GM18858 (cell line): ENCODE measurements at regions not wholly inside any gene's neighbourhood (a gene's known extent, or its start where the extent isn't known, plus 50 kb on each side); places are given as distances from the start of the nearest gene placed in this dataset.

Source experiments
- ATAC-seq: cut with Tn5 transposase; IDR thresholded peaks from one replicate; pipeline ENCODE4 v1.9.1; 2021; ENCODE audit not compliant: unreplicated experiment

DNA sequence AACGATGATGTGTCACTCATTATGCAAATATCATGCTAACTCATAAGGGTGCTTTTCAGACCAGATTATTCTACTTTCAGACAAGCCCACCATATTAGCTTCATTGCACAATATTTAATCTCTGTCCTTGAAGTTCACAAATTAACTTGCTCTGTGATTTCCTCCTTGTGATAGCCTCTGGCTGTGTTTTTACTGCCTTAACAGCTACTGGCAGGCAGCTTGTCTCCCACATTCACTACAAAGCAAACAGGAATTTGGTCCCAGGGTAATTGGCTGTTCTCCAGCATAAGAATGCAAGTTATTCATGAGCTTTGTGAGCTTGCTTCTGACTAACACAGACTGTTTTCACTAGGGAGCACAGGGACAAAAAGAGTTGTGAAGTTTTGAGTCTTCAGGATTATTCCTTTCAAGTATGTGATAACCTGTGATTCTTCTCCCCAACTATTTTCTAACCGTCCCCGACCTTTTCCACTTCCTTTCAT, 87.9 kb upstream of the HMCN1 start:
- ATAC-seq = no peak

DNA sequence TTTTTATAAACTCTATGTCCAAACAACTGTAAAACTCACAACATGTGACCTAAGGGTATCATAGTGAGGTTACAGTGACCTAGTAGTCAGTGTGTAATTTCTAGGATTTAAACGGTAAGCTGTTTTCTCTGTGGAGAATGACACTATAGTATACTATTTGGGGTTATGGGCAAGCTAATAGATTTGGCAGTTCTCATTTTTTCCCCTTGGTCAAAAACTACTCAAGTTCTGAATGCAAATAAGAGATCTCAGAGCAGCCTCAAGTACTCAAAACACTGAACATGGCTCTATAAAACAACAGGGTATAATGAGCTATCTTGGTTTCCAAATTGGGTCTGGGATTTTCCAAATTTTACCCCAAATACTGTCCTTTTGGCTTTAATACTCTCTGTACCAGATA, 88.5 kb upstream of the HMCN1 start:
- no peak for ATAC-seq

- ATAC-seq = no peak
Measured at GRCh38 chr1:185645162-185645640, 89.0 kb upstream of the HMCN1 start.

GRCh38 chr1:185644531-185644930, 89.7 kb upstream of the HMCN1 start:
- ATAC-seq = no peak

DNA sequence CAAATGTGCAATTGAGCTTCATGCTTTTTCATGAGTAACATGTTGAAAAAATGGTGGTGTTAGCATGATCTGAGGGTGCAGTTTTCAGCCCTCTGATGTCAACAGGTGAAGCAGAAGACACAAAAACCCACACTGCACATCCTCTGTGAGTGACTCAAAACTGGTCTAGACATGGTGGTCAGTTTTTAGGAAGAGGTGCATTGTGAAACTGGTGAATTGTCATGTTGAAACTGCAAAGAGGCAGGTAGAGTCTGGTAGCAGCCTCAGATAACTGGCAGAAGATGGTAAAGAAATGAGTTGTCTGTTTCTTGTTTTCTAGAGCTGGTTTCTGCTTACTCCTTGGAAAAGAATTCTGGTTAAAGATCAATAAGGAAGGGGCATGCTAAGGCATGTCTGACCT, 97.3 kb upstream of the HMCN1 start:
- ATAC-seq = peak; percentile 99

DNA sequence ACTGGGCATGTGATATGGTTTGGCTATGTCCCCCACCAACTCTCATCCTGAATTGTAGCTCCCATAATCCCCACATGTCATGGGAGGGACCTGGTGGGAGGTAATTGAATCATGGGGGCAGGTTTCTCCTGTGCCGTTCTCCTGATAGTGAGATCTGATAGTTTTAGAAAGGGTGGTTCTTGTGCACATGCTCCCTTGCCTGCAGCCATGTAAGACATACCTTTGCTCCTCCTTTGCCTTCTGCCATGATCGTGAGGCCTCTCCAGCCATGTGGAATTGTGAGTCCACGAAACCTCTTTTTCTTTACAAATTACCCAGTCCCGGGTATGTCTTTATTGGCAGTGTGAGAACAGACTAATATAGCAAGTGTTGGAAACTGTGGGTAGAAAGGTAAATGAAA, 99.5 kb upstream of the HMCN1 start:
- ATAC-seq = no peak

DNA sequence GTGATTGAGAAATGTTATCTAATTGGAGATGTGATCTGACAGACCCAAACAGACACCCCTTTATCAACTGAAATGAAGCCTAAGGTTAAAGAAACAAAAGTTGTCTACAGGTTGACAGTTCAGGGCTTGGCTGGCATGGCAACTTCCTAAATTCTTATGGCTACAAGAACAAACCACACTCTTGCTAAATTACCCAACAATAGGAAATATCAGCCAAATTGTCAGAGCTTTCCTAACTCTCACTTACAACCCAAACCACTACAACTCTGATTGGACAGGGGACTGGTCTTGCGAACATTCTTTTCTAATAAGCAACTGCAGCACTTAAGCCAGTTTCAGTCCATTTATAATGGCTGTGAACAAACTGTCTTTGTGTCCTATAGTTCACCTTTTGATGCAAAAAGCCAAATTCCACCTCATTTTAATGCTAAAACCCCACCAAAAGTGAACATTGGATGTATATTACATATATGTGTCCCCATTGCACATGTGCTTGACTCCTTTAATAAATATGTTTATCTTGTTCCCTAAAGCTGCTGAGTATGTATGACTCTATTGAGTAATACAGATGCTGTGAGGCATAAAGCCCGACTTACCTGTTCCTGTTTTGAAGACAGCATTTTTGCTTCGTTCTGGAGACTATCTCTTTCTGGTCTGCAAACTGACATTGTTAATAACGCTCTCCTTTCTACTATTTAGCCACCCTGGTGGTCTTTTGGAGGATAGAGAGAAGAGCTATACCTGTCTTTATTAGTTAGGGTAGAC, 101.3 kb upstream of the HMCN1 start:
- no peak for ATAC-seq

DNA sequence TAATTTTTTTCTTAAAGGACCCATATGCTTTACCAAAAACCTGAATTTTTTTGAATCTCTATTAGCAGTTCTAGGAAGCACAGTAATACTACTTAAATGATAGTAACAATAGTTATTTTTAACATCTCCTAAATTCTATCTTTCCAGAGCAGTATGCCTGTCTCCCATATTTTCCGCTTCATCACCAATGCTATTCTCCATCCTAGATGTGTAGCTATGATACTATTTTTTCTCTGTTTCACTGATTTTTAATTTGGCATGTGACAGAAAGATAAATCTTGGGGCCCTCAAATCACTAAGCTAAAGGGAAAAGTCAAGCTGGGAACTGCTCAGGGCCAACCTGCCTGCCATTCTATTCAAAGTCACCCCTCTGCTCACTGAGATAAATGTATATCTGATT, 102.3 kb upstream of the HMCN1 start:
- ATAC-seq = no peak

GRCh38 chr1:185627761-185628501, 106.3 kb upstream of the HMCN1 start:
- ATAC-seq = no peak

DNA sequence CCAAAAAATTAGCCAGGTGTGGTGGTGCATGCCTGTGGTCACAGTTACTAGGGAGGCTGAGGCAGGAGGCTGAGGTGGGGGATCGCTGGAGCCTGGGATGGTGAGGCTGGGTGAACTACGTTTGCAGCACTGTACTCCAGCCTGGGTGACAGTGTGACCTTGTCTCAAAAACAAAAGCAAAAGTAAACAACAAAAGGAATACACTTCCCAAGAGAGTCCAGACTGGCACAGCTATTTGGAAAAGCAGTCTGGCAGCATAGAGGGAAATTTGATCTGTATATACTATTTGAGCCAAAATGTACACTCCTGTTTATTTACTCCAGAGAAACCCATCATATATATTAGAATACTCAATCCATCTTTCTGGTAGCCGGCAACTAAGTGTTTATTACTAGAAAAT, 107.0 kb upstream of the HMCN1 start:
- ATAC-seq = no peak

- no peak for ATAC-seq
Measured at GRCh38 chr1:185626344-185626743, 107.8 kb upstream of the HMCN1 start.

DNA sequence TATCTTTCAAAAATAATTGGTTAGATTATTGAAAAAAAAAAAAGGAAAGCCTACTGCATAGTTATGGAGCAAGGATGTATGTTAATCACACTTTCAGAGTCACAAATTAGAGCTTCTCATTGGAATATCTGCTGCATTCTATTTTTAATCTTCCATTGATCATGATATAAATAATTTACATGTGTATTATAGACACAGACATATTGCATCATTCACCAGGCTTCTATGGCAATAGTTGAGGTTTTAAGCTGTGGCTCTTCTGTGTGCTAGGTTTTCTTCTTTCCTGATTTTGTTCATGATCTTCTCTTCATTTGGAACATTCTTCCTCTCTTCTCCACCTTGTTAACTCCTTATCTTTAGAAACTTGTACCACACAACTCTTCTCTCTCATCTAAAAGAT, 123.2 kb upstream of the HMCN1 start:
- ATAC-seq = no peak

GRCh38 chr1:185608177-185608576, 126.0 kb upstream of the HMCN1 start:
- peak; percentile 65 for ATAC-seq

DNA sequence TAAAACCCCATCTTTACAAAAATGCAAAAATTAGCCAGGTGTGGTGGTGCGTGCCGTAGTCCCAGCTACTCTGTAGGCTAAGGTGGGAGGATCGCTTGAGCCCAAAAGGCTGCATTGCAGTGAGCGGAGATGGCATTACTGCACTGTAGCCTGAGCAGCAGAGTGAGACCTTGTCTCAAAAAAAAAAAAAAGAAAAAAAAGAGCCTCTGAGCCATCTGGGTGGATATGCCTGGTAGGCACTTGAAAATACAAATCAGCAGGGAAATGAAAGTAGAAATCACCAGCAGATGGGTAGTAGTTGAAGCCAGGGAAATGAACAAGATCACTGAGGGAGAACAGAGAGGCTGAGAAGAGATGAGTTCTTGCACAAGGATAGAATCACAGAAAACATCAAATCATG, 131.0 kb upstream of the HMCN1 start:
- ATAC-seq = peak; percentile 72

DNA sequence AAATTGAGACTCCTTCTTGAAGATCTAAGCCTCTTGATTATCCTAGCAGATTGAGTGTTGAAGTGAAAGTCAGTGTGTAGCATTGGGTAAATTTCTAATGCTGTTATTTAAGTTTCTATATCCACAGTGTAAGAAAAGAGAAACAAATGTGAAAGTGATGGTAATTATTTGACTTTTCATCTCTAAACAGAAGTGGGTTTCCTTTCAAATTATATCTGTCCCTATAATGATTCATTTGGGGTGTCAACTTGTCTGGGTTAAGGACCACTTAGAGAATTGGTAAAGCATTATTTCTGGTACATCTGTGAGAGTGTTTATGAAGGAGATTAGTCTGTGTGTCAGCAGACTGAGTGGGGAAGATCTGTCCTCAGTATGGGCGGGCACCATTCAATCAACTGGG, 133.0 kb upstream of the HMCN1 start:
- peak; percentile 30 for ATAC-seq

- no peak for ATAC-seq
Measured at GRCh38 chr1:185600641-185601040, 133.6 kb upstream of the HMCN1 start.

DNA sequence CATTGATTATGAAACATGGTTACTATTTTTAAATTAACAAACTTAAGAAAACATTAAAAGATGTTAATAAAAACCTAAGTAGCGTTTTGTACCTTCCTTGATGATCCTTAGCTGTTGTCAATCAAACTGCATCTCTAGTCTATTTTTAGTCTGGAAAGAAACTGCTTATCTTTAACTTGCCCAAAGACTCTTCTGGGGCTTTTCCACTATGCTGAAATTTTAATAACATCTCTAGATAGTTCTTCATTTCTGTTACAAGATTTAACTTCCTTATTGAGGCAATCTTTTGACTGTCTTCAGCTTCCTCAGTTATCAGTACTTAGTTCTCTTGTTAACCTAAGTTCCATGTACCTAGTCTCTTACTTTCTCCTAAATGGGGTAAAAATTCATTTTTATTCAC, 135.9 kb upstream of the HMCN1 start:
- ATAC-seq = no peak

GRCh38 chr1:185595835-185596667, 138.1 kb upstream of the HMCN1 start:
- ATAC-seq = no peak

- no peak for ATAC-seq
Measured at GRCh38 chr1:185594786-185595410, 139.3 kb upstream of the HMCN1 start.

DNA sequence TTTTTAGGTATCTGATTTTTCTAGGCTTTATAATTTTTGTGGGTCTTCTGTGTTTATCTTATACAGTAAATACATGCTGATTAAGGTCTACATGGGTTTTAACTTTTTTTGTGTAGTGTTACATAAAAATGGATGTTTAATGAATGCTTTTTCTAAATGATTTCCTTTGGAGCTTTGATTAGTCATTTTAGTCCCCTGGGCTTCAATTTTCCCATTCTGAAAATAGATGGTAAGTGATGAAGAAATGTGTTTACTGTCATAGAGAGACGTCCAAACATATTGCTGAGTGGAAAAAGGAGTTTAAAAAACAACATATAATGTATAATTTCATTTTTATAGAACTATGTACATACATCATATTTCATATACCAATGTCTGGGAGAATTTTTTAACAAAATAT, 140.9 kb upstream of the HMCN1 start:
- no peak for ATAC-seq

DNA sequence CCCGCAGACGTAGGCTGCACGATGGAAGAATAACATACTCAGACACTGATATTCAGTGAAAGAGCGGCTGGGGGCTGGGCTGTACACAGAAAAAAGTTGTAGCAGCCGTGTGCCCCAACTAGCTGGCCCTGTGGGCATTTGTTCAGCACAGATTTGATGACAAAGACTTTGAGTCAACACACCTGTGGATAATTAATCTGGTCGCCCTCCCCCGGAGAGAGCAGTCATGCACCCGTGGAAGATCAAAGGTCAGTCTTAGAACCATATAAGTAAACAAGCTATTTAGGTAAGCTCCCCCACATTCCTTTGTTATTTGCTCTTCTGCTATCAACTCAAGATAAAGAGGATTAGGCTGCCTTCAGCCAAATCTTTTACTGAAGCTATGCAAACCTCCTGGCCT, 148.4 kb upstream of the HMCN1 start:
- no peak for ATAC-seq
